ENCODE measurements at regions not wholly inside any gene's neighbourhood (a gene's known extent, or its start where the extent isn't known, plus 50 kb on each side); places are given as distances from the start of the nearest gene placed in this dataset.

GRCh38 chrX:30949554-30949953 lies 60.5 kb upstream of the TAB3 start:
- no peak for DNase-seq

DNA sequence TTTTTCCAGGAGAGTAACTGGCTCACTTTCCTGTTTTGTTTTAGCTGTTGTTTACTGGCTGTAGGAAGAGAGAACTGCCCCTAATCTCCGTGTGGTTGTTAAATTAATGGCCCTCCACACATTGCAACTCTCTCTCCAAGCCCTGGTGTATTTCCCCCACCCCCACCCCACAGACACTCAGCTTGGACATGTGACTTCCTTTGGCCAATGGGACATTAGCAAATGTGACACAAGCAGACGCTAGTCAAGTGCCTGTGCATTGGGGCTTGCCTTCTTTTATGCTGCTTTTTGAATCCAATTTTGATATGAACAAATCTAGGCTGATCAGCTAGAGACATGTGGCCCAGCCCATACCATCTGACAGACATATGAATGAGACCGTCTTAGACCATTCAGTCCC lies 59.6 kb upstream of the TAB3 start:
- DNase-seq, result no peak

DNA sequence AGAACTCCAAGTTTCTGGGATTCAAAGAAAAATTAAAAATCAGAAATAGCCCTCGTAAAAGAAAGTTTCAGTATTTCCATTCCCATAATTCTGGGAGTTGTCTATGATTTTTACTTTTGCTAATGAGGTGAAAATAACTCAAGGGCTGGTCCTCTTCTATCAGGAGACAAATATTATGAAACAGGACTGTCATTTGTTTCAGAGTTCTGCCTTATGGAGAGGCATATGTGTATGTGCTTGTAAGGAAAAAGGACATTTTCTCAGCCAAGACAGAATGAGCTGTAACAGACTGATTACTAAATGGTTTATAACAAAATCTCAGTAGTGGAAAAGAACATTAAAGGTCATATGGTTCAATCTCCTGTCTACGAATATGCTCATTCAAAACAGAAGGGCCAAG lies 59.0 kb upstream of the TAB3 start:
- no peak for DNase-seq

DNA sequence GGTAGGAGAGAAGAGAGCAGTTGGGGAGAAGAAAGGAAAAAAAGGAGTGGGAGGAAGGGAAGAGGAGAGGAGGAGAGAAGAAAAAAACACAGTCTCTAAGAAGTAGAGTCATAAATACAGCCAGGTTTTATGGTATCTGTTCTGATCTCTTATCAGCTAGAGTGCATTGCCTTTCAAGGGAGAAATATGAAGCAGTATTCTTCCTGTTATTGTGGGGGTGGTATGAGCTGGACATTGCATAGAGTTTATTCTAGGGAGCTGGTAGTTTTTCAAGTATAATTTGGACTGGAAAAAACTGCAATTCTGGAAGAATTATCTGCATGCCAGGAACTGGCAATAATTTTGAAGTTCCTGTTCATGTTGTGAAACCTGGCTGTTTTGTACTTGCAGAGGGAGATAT lies 54.9 kb upstream of the TAB3 start:
- no peak for DNase-seq

GRCh38 chrX:30941898-30942297 lies 52.8 kb upstream of the TAB3 start:
- peak; percentile 23 for DNase-seq

- no peak for DNase-seq
Measured at GRCh38 chrX:30939928-30940327, 50.9 kb upstream of the TAB3 start.
